Astrocyte of the spinal cord (primary cell): ENCODE measurements at regions not wholly inside any gene's neighbourhood (a gene's known extent, or its start where the extent isn't known, plus 50 kb on each side); places are given as distances from the start of the nearest gene placed in this dataset.
"Not testable (repeated sequence)": the region's sequence is repeated elsewhere in the genome, so short reads cannot be mapped to it uniquely, and the experiment has no call there.

Experiments used
- DNase-seq: peaks from one replicate; pipeline ENCODE4 v3.0.0; 2011; ENCODE audit warnings: low read depth, low spot score
- H3K4me3 ChIP-seq: 2 replicates; pipeline ENCODE4 v1.5.1; 2011; ENCODE audit warnings: low read depth, mild to moderate bottlenecking, low read length, moderate library complexity
- in situ Hi-C: cut with HindIII; loops from 2 replicates; pipeline ENCODE4 v1.10.0; 2017; ENCODE audit warnings: low sequenced_read_pairs
- TF ChIP-seq, protein P1 (sequence below): IDR thresholded peaks from 2 replicates; pipeline ENCODE4 v1.5.1; 2012; ENCODE audit warnings: low read depth, mild to moderate bottlenecking, low read length, inconsistent platforms

DNA sequence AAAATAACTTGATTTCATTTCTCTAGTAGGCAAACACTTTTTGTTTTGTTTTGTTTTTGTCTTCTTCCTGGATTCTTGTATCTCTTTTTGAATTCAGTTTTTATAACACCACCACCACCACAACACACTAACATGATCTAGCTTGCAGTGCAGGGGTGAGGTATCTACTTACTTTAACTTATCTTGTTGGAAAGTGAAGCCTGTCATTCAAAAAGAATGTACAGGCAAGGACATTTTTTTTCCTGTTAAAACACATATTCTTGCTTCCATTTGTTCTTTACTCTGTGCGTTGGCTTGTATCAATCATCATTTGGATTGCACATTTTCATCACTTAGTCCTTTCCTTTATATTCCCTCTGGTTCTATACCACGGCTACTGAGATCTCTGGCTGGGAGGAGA is 824.2 kb downstream of the PLCL1 start:
- TF ChIP-seq, protein P1, sequence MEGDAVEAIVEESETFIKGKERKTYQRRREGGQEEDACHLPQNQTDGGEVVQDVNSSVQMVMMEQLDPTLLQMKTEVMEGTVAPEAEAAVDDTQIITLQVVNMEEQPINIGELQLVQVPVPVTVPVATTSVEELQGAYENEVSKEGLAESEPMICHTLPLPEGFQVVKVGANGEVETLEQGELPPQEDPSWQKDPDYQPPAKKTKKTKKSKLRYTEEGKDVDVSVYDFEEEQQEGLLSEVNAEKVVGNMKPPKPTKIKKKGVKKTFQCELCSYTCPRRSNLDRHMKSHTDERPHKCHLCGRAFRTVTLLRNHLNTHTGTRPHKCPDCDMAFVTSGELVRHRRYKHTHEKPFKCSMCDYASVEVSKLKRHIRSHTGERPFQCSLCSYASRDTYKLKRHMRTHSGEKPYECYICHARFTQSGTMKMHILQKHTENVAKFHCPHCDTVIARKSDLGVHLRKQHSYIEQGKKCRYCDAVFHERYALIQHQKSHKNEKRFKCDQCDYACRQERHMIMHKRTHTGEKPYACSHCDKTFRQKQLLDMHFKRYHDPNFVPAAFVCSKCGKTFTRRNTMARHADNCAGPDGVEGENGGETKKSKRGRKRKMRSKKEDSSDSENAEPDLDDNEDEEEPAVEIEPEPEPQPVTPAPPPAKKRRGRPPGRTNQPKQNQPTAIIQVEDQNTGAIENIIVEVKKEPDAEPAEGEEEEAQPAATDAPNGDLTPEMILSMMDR: no peak
- no peak for DNase-seq
- in situ Hi-C loops: no loop called here
- H3K4me3 ChIP-seq: no peak overlapping the region

DNA sequence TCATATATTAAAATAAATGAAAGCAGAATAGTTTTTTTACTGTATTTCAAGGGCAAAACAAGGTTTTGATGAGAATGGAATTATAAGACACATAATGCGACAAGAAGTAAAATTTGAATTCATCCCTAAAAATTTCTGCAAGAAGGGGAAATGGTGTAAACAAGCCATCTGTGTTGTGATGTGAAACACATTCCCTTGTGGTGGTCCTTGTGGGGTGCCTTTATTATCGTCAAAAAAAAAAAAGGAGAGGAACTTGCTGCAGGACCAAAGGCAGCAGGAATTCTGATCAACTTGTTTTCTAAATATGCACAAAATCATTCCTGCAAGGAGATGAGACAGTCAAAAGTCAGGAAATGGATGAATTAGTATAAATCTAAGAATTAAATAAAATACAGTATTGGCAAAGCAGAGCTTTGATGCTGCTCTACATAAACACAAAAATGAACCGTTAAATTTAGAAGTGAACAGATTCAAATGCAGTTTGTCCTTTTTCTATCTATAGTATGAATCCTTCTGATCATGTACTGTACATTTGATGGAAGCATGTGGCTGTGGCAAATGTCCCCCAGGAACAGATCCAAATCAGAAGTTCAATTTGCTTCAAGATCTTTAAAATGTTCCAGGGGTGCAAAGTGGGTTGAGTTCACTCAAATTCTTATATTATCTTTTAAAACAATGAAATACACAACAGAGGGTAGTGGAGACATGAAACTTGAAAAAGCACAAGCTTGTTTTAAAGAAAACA is 818.8 kb downstream of the PLCL1 start:
- in situ Hi-C loops: no loop called here
- TF ChIP-seq, protein P1: no peak
- no peak for DNase-seq
- H3K4me3 ChIP-seq: no peak overlapping the region

DNA sequence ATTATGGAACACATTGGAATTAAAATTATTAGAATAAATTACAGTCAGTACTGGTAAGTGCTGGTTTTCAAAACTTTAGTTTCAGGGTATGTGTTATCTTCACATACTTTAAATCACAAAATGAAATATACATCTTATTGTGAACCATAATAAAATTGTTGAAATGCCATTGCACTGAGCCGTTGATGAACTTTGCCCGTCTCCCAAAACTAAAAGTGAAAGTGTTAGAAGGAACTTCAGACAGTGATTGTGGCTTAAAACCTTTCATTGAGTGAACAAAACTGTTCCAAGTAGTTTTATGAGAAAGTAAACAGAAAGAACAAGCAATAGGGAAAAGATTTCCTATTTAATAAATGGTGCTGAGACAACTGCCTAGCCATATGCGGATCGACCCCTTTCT is 811.6 kb downstream of the PLCL1 start:
- peak; percentile 45 for DNase-seq
- TF ChIP-seq, protein P1: no peak
- no peak overlapping the region for H3K4me3 ChIP-seq
- in situ Hi-C loops: no loop called here

DNA sequence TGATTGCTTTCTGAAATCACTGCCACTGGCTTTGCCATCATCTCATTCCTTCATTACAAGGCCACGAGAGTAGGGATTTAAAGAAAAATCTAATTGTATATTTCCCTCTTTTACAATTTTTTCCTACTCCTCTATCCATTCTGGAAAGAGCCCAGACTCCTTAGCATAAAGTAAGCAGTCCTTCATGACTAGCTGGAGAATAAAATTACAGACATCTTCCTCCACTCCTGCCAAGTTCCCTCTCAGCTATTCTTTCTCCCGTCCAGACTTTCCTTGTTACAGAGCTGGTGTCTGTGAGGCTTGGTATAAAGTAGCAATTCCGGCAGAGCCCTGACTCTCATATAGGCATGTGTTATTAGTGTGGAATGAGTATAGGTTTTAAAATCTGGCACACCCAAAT is 806.8 kb downstream of the PLCL1 start:
- no peak for DNase-seq
- in situ Hi-C loops: no loop called here

DNA sequence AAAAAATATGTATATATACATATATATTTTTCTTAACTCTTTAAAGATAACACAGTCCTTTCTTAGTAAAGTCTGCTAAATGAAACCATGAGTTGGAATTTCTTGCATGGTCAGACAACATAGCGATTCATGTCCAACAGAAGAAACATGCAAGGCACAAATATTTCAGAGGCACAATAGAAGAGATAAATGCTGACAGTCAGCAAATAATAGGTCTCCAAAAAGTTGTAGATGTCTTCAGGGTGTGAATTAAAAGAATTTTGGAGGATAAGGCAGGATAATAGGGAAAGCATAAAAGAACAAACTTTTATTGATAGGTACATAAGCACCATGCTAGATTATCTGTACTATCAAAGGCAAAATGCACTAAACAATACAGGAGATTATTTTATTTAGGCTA is 800.2 kb downstream of the PLCL1 start:
- in situ Hi-C loops: no loop called here
- TF ChIP-seq, protein P1: no peak
- H3K4me3 ChIP-seq: no peak overlapping the region
- no peak for DNase-seq

More for the DNA sequence above, 806.8 kb downstream of the PLCL1 start:
- no peak overlapping the region for H3K4me3 ChIP-seq
- TF ChIP-seq, protein P1: no peak

DNA sequence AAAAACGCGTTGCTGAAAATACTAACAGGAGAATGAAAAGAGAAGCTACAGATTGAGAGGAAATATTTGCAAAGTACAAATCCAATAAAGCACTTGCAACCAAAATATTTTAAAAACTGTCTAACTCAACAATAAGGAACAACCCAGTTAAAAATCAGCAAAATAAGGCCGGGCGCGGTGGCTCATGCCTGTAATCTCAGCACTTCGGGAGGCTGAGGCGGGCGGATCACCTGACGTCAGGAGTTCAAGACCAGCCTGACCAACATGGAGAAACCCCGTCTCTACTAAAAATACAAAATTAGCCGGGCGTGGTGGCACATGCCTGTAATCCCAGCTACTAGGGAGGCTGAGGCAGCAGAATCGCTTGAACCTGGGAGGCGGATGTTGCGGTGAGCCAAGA is 798.6 kb downstream of the PLCL1 start:
- H3K4me3 ChIP-seq, DNase-seq, in situ Hi-C loops: not testable (repeated sequence)

DNA sequence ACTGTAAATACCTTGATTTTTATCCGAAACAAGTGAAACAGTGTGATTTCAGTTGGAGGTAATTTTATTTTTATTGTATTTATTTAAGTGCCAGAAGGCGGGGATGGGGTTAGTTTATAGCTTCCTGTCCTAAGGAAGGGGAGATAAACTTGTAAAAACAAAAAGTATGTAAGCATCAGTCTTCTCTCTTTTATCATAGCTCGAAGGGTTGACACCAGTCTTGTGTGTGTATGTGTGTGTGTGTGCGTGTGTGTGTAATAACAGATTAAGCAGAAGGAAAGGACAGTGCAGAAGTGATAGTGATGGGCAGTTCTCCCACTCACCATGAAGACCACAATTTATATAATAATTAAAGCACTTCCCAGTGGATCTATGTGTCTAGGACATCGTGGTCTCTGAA is 793.3 kb downstream of the PLCL1 start:
- no peak for DNase-seq
- in situ Hi-C loops: no loop called here
- TF ChIP-seq, protein P1: no peak
- no peak overlapping the region for H3K4me3 ChIP-seq
